SK-N-SH treated with all-trans-retinoic acid at 6 μM for 48 hours (cell line): ENCODE measurements at regions not wholly inside any gene's neighbourhood (a gene's known extent, or its start where the extent isn't known, plus 50 kb on each side); places are given as distances from the start of the nearest gene placed in this dataset.

Experiments
- ATAC-seq: fragments of 200-7000 bp; cut with Tn5 transposase; 3 replicates; pipeline ENCODE4 v1.9.1; 2020; ENCODE audit warnings: mild to moderate bottlenecking, moderate library complexity
- ARNTL ChIP-seq: fragments of 450-650 bp; formaldehyde crosslinking; IDR thresholded peaks from 2 replicates; pipeline ENCODE4 v1.5.0; 2020; ENCODE audit warnings: low read depth, mild to moderate bottlenecking, moderate library complexity, borderline replicate concordance
- BACH2 ChIP-seq: fragments of 250-450 bp; sonication (Bioruptor Pico); IDR thresholded peaks from 2 replicates; pipeline ENCODE4 v1.9.0; 2021; ENCODE audit warnings: mild to moderate bottlenecking, borderline replicate concordance
- CREB5 ChIP-seq: fragments of 250-450 bp; sonication (Bioruptor Pico); IDR thresholded peaks from 2 replicates; pipeline ENCODE4 v1.5.1; 2020; ENCODE audit warnings: low read depth, mild to moderate bottlenecking, moderate library complexity
- CSDC2 ChIP-seq: fragments of 250-450 bp; sonication (Bioruptor Pico); IDR thresholded peaks from 2 replicates; pipeline ENCODE4 v1.5.0; 2020; ENCODE audit warnings: mild to moderate bottlenecking, moderate library complexity
- ESRRG ChIP-seq: fragments of 250-450 bp; sonication (Bioruptor Pico); IDR thresholded peaks from 2 replicates; pipeline ENCODE4 v1.6.1; 2021; ENCODE audit warnings: mild to moderate bottlenecking
- GLIS3 ChIP-seq: fragments of 250-450 bp; sonication (Bioruptor Pico); IDR thresholded peaks from 2 replicates; pipeline ENCODE4 v1.5.0; 2020; ENCODE audit warnings: mild to moderate bottlenecking, moderate library complexity
- ISL1 ChIP-seq: fragments of 250-450 bp; sonication (Bioruptor Pico); IDR thresholded peaks from 2 replicates; pipeline ENCODE4 v2.1.2; 2022; ENCODE audit warnings: mild to moderate bottlenecking, moderate library complexity
- OSR1 ChIP-seq: fragments of 250-450 bp; sonication (Bioruptor Pico); IDR thresholded peaks from 2 replicates; pipeline ENCODE4 v1.8.0; 2022; ENCODE audit warnings: moderate library complexity, mild to moderate bottlenecking, inconsistent platforms
- PPARA ChIP-seq: fragments of 250-450 bp; sonication (Bioruptor Pico); IDR thresholded peaks from 2 replicates; pipeline ENCODE4 v1.5.0; 2020; ENCODE audit warnings: mild to moderate bottlenecking, borderline replicate concordance
- RARB ChIP-seq: fragments of 250-450 bp; sonication (Bioruptor Pico); IDR thresholded peaks from 2 replicates; pipeline ENCODE4 v1.8.0; 2021; ENCODE audit warnings: mild to moderate bottlenecking, moderate library complexity
- SNAI2 ChIP-seq: fragments of 250-450 bp; sonication (Bioruptor Pico); IDR thresholded peaks from 2 replicates; pipeline ENCODE4 v1.5.0; 2020; ENCODE audit warnings: mild to moderate bottlenecking, moderate library complexity
- TCF4 ChIP-seq: fragments of 250-450 bp; sonication (Bioruptor Pico); IDR thresholded peaks from 2 replicates; pipeline ENCODE4 v1.8.0; 2021; ENCODE audit warnings: mild to moderate bottlenecking, moderate library complexity, borderline replicate concordance
- TOX ChIP-seq: fragments of 250-450 bp; sonication (Bioruptor Pico); IDR thresholded peaks from 2 replicates; pipeline ENCODE4 v1.8.0; 2021; ENCODE audit warnings: mild to moderate bottlenecking, moderate library complexity, borderline replicate concordance
- ZC3H10 ChIP-seq: fragments of 250-450 bp; sonication (Bioruptor Pico); IDR thresholded peaks from 2 replicates; pipeline ENCODE4 v1.5.1; 2021; ENCODE audit warnings: mild to moderate bottlenecking, moderate library complexity
- ZFP3 ChIP-seq: fragments of 250-450 bp; sonication (Bioruptor Pico); IDR thresholded peaks from 2 replicates; pipeline ENCODE4 v1.5.0; 2020; ENCODE audit warnings: mild to moderate bottlenecking, moderate library complexity
- ZFP30 ChIP-seq: fragments of 450-650 bp; formaldehyde crosslinking; IDR thresholded peaks from 2 replicates; pipeline ENCODE4 v1.5.0; 2022; ENCODE audit warnings: mild to moderate bottlenecking, moderate library complexity
- ZNF565 ChIP-seq: fragments of 450-650 bp; formaldehyde crosslinking; conservative IDR thresholded peaks from 2 replicates; pipeline ENCODE4 v1.5.0; 2020; ENCODE audit warnings: low read depth, mild to moderate bottlenecking, moderate library complexity
- ZNF70 ChIP-seq: fragments of 450-650 bp; formaldehyde crosslinking; IDR thresholded peaks from 2 replicates; pipeline ENCODE4 v1.5.0; 2020; ENCODE audit warnings: mild to moderate bottlenecking, moderate library complexity
- ZNF8 ChIP-seq: fragments of 450-650 bp; formaldehyde crosslinking; IDR thresholded peaks from 2 replicates; pipeline ENCODE4 v1.5.0; 2020; ENCODE audit warnings: mild to moderate bottlenecking, moderate library complexity
- TF ChIP-seq, protein P1 (sequence below): fragments of 250-450 bp; sonication (Bioruptor Pico); IDR thresholded peaks from 2 replicates; pipeline ENCODE4 v1.8.0; 2021; ENCODE audit warnings: low read depth, mild to moderate bottlenecking, moderate library complexity, borderline replicate concordance
- TF ChIP-seq, protein P2 (sequence below): fragments of 250-450 bp; sonication (Bioruptor Pico); IDR thresholded peaks from 2 replicates; pipeline ENCODE4 v1.5.0; 2020; ENCODE audit warnings: mild to moderate bottlenecking, moderate library complexity
- TF ChIP-seq, protein P3 (sequence below): fragments of 250-450 bp; sonication (Bioruptor Pico); IDR thresholded peaks from 2 replicates; pipeline ENCODE4 v1.5.1; 2021; ENCODE audit warnings: mild to moderate bottlenecking, moderate library complexity
- TF ChIP-seq, protein P4 (sequence below): fragments of 250-450 bp; sonication (Bioruptor Pico); IDR thresholded peaks from 2 replicates; pipeline ENCODE4 v1.8.0; 2020; ENCODE audit warnings: mild to moderate bottlenecking, moderate library complexity, borderline replicate concordance

DNA sequence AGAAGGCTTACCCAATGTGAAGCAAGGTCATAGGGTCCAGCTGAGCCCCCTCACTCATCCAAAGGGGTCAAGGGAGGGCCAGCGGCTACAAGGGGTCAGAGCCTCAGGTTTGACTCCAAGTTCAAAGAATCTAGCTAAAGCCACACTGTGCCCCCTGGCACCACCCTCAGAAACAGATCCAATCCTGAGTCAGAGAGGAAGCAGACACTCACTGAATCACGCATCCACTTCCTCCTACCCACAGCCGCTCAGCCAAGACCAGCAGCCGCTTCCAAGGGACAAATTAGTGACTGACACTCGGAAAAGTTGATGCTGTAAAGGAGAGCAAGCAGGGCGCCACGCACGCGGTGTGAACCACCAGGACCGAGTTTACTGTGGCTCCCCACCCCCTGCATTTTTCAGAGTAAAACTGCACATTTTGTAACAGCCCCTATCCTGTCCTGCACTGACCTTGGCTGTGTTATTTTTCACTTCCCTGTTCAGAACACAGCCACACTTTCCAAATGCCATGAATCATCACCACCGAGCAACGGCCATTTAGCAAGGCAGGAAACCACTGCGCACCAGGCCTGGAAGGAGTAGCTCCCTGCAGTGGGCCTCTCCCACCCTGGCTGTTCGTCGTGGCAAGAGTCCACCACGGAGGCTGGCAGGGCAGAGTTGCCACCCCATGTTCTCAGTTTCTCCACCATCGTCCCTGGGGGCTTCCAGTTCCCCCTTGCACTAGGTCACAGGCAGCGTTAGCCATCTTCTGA is 147.8 kb downstream of the TOMM20 start:
- ATAC-seq, result peak; percentile 89
- TF ChIP-seq TOX (CRISPR knock-in tag), result peak; percentile 21; the same call in 1 of the 2 replicates
- no peak for TF ChIP-seq TCF4
- TF ChIP-seq ZNF8 (CRISPR knock-in tag), result no peak
- TF ChIP-seq BACH2 (CRISPR knock-in tag), result no peak
- TF ChIP-seq CREB5 (CRISPR knock-in tag), result no peak
- no peak for TF ChIP-seq ZC3H10 (CRISPR knock-in tag)
- TF ChIP-seq, protein P1, sequence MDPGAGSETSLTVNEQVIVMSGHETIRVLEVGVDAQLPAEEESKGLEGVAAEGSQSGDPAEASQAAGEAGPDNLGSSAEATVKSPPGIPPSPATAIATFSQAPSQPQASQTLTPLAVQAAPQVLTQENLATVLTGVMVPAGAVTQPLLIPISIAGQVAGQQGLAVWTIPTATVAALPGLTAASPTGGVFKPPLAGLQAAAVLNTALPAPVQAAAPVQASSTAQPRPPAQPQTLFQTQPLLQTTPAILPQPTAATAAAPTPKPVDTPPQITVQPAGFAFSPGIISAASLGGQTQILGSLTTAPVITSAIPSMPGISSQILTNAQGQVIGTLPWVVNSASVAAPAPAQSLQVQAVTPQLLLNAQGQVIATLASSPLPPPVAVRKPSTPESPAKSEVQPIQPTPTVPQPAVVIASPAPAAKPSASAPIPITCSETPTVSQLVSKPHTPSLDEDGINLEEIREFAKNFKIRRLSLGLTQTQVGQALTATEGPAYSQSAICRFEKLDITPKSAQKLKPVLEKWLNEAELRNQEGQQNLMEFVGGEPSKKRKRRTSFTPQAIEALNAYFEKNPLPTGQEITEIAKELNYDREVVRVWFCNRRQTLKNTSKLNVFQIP (CRISPR knock-in tag), result peak; percentile 23; the same call in 1 of the 2 replicates
- no peak for TF ChIP-seq ESRRG
- no peak for TF ChIP-seq ZFP30 (CRISPR knock-in tag)
- 0 out of 2 replicates have a peak, but pooled peaks have one; percentile 51 for TF ChIP-seq SNAI2 (CRISPR knock-in tag)
- TF ChIP-seq, protein P2, sequence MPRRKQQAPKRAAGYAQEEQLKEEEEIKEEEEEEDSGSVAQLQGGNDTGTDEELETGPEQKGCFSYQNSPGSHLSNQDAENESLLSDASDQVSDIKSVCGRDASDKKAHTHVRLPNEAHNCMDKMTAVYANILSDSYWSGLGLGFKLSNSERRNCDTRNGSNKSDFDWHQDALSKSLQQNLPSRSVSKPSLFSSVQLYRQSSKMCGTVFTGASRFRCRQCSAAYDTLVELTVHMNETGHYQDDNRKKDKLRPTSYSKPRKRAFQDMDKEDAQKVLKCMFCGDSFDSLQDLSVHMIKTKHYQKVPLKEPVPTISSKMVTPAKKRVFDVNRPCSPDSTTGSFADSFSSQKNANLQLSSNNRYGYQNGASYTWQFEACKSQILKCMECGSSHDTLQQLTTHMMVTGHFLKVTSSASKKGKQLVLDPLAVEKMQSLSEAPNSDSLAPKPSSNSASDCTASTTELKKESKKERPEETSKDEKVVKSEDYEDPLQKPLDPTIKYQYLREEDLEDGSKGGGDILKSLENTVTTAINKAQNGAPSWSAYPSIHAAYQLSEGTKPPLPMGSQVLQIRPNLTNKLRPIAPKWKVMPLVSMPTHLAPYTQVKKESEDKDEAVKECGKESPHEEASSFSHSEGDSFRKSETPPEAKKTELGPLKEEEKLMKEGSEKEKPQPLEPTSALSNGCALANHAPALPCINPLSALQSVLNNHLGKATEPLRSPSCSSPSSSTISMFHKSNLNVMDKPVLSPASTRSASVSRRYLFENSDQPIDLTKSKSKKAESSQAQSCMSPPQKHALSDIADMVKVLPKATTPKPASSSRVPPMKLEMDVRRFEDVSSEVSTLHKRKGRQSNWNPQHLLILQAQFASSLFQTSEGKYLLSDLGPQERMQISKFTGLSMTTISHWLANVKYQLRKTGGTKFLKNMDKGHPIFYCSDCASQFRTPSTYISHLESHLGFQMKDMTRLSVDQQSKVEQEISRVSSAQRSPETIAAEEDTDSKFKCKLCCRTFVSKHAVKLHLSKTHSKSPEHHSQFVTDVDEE (CRISPR knock-in tag), result no peak
- TF ChIP-seq ISL1, result no peak
- TF ChIP-seq, protein P3, sequence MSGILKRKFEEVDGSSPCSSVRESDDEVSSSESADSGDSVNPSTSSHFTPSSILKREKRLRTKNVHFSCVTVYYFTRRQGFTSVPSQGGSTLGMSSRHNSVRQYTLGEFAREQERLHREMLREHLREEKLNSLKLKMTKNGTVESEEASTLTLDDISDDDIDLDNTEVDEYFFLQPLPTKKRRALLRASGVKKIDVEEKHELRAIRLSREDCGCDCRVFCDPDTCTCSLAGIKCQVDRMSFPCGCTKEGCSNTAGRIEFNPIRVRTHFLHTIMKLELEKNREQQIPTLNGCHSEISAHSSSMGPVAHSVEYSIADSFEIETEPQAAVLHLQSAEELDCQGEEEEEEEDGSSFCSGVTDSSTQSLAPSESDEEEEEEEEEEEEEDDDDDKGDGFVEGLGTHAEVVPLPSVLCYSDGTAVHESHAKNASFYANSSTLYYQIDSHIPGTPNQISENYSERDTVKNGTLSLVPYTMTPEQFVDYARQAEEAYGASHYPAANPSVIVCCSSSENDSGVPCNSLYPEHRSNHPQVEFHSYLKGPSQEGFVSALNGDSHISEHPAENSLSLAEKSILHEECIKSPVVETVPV (CRISPR knock-in tag), result no peak
- 0 out of 2 replicates have a peak, but pooled peaks have one; percentile 10 for TF ChIP-seq CSDC2 (CRISPR knock-in tag)
- no peak for TF ChIP-seq ZNF565 (CRISPR knock-in tag)
- peak; percentile 60 for TF ChIP-seq ZFP3
- TF ChIP-seq ZNF70 (CRISPR knock-in tag), result no peak
- peak; percentile 91; the same call in 1 of the 2 replicates for TF ChIP-seq OSR1 (CRISPR knock-in tag)
- TF ChIP-seq PPARA (CRISPR knock-in tag), result no peak
- no peak for TF ChIP-seq ARNTL (CRISPR knock-in tag)
- TF ChIP-seq, protein P4, sequence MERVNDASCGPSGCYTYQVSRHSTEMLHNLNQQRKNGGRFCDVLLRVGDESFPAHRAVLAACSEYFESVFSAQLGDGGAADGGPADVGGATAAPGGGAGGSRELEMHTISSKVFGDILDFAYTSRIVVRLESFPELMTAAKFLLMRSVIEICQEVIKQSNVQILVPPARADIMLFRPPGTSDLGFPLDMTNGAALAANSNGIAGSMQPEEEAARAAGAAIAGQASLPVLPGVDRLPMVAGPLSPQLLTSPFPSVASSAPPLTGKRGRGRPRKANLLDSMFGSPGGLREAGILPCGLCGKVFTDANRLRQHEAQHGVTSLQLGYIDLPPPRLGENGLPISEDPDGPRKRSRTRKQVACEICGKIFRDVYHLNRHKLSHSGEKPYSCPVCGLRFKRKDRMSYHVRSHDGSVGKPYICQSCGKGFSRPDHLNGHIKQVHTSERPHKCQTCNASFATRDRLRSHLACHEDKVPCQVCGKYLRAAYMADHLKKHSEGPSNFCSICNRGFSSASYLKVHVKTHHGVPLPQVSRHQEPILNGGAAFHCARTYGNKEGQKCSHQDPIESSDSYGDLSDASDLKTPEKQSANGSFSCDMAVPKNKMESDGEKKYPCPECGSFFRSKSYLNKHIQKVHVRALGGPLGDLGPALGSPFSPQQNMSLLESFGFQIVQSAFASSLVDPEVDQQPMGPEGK (CRISPR knock-in tag), result no peak
- no peak for TF ChIP-seq RARB (CRISPR knock-in tag)
- TF ChIP-seq GLIS3 (CRISPR knock-in tag), result no peak

DNA sequence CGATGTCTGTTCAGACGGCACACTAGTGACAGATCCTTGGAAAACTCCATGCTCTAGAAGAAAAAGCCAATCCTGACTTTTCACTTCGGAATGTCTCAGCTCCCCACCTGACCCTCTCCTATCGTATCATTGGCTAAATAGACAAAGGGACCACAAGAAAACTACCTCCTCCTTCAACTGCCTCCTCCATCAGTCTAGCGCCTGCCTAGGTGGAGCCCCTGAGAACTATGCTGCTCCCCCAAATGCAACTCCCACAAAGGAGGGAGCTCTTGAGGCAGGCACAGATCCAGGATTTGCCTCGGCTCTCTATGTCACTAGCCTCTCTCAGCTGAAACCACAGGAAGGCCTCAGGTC is 148.4 kb downstream of the TOMM20 start:
- TF ChIP-seq ZNF8 (CRISPR knock-in tag), result no peak
- TF ChIP-seq ZC3H10 (CRISPR knock-in tag), result 0 out of 2 replicates have a peak, but pooled peaks have one; percentile 10
- TF ChIP-seq, protein P3 (CRISPR knock-in tag), result no peak
- TF ChIP-seq, protein P1 (CRISPR knock-in tag), result no peak
- no peak for TF ChIP-seq ESRRG
- peak; percentile 51 for ATAC-seq
